ENCODE measurements at regions not wholly inside any gene's neighbourhood (a gene's known extent, or its start where the extent isn't known, plus 50 kb on each side); places are given as distances from the start of the nearest gene placed in this dataset.

DNA sequence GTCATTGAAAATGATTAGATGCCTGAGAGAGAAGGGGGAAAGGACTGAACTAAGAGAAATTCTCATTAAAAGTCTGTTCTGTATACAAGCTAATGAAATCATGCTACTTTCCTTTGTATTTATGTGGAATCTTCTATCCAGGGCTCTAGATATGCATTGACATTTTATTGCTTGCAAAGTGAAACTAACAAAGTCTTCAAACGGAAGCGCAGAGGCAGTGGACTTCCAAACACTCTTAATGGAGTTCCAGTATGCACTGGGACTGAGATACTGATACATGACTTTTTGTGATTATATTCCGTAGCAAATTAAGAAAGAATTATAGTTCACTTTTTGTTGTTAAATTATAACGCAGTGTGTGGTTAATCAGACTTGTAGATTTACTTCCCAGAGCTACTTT, 166.8 kb upstream of the TBX20 start:
- peaks cover 5% of the 10 kb centered on the region for H3K9me3 Mint-ChIP-seq (ENCODE audit: low read depth)
- DNase-seq (ENCODE audit: low spot score, unreplicated experiment), result no peak
- no peak overlapping the region for H3K27ac Mint-ChIP-seq
- H3K4me3 Mint-ChIP-seq (ENCODE audit: low read depth), result no peak overlapping the region
- no peaks in the 10 kb centered on the region for H3K36me3 Mint-ChIP-seq (ENCODE audit: insufficient read depth)
- TF ChIP-seq, protein P1, sequence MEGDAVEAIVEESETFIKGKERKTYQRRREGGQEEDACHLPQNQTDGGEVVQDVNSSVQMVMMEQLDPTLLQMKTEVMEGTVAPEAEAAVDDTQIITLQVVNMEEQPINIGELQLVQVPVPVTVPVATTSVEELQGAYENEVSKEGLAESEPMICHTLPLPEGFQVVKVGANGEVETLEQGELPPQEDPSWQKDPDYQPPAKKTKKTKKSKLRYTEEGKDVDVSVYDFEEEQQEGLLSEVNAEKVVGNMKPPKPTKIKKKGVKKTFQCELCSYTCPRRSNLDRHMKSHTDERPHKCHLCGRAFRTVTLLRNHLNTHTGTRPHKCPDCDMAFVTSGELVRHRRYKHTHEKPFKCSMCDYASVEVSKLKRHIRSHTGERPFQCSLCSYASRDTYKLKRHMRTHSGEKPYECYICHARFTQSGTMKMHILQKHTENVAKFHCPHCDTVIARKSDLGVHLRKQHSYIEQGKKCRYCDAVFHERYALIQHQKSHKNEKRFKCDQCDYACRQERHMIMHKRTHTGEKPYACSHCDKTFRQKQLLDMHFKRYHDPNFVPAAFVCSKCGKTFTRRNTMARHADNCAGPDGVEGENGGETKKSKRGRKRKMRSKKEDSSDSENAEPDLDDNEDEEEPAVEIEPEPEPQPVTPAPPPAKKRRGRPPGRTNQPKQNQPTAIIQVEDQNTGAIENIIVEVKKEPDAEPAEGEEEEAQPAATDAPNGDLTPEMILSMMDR (IDR thresholded peaks at IDR 0.05; ENCODE audit: unreplicated experiment), result no peak
- H3K27me3 Mint-ChIP-seq, result peaks cover 10% of the 10 kb centered on the region
- no peaks in the 10 kb centered on the region for H3K4me1 Mint-ChIP-seq (ENCODE audit: low read depth)

DNA sequence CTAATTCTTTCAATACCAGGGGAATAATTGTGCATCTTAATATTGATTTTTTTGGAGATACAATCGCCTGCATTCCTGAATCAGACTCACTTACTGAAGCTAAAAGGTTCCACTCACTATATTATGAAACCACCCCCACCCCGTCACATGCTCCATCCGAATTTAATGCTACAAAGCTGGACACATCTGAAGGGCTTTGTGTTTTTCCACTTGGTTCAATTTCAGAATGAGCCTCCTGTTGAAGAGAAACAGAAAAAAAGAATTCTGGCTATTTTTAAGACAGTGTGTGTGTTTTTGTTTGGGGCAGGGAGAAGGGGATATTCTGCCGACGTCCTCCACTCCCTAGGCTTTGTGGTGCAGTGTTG, 165.5 kb upstream of the TBX20 start:
- peaks cover 2% of the 10 kb centered on the region for H3K9me3 Mint-ChIP-seq (ENCODE audit: low read depth)
- H3K36me3 Mint-ChIP-seq (ENCODE audit: insufficient read depth), result no peaks in the 10 kb centered on the region
- DNase-seq (ENCODE audit: low spot score, unreplicated experiment), result no peak
- no peak overlapping the region for H3K4me3 Mint-ChIP-seq (ENCODE audit: low read depth)
- H3K27me3 Mint-ChIP-seq, result peaks cover 10% of the 10 kb centered on the region
- TF ChIP-seq, protein P1 (IDR thresholded peaks at IDR 0.05; ENCODE audit: unreplicated experiment), result no peak
- no peak overlapping the region for H3K27ac Mint-ChIP-seq
- H3K4me1 Mint-ChIP-seq (ENCODE audit: low read depth), result no peaks in the 10 kb centered on the region

DNA sequence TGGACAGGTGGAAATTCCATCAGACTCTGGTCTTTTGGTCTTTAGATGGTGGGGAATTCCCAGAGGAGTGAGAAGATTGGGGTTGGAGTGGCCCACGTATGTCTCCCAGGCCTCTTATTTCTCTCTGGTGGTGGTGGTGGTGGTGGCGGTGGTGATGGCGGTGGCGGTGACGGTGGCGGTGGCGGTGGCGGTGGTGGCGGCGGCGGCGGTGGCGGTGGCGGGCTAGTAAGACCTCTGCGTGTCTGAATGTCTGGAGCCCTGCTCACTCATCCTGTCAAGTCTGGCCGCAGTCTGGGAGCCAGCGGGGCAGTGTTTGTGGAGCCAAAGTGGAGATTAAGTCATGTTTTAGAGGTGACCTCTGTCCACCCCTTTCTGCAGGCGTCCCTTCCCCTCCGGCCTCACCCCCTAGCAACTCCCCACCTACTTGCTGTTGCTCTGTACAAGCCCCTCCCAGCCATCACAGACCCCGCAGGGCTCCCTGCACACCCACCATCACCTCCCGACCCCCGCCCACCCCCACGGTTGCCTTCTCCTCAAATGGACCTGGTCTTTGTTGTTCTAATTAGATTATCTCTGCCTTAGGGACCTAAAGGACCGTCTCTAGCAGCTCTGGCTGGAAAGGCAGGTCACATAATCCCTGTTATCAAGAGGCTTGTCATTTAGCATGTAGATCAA, 165.0 kb upstream of the TBX20 start:
- TF ChIP-seq, protein P1 (IDR thresholded peaks at IDR 0.05; ENCODE audit: unreplicated experiment), result no peak
- DNase-seq (ENCODE audit: low spot score, unreplicated experiment), result no peak
- peaks cover 11% of the 10 kb centered on the region for H3K27me3 Mint-ChIP-seq
- no peaks in the 10 kb centered on the region for H3K9me3 Mint-ChIP-seq (ENCODE audit: low read depth)
- no peak overlapping the region for H3K27ac Mint-ChIP-seq
- no peak overlapping the region for H3K4me3 Mint-ChIP-seq (ENCODE audit: low read depth)
- no peaks in the 10 kb centered on the region for H3K4me1 Mint-ChIP-seq (ENCODE audit: low read depth)
- no peaks in the 10 kb centered on the region for H3K36me3 Mint-ChIP-seq (ENCODE audit: insufficient read depth)

DNA sequence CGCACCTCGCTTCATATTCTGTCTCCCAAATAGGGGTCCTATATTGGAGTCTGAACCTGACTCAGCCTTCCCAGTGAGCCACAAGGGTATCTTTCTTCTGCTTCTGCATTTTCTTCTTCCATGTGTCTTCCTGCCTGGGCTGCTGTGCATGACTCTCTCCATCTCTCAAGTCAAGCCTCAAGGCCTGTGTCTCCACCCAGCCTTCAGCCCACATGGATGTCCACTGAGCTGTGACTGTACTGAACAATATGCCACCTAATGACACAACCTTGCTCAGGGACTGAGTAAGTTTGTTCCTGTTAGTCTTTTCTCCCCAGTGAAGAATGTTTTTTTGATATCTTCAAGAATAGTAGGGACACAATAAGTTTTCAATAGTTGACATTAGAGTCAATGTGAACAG, 162.7 kb upstream of the TBX20 start:
- H3K27me3 Mint-ChIP-seq, result peaks cover 22% of the 10 kb centered on the region
- DNase-seq (ENCODE audit: low spot score, unreplicated experiment), result no peak
- H3K36me3 Mint-ChIP-seq (ENCODE audit: insufficient read depth), result no peaks in the 10 kb centered on the region
- no peak overlapping the region for H3K4me3 Mint-ChIP-seq (ENCODE audit: low read depth)
- H3K4me1 Mint-ChIP-seq (ENCODE audit: low read depth), result no peaks in the 10 kb centered on the region
- no peak overlapping the region for H3K27ac Mint-ChIP-seq
- TF ChIP-seq, protein P1 (IDR thresholded peaks at IDR 0.05; ENCODE audit: unreplicated experiment), result no peak
- H3K9me3 Mint-ChIP-seq (ENCODE audit: low read depth), result no peaks in the 10 kb centered on the region

DNA sequence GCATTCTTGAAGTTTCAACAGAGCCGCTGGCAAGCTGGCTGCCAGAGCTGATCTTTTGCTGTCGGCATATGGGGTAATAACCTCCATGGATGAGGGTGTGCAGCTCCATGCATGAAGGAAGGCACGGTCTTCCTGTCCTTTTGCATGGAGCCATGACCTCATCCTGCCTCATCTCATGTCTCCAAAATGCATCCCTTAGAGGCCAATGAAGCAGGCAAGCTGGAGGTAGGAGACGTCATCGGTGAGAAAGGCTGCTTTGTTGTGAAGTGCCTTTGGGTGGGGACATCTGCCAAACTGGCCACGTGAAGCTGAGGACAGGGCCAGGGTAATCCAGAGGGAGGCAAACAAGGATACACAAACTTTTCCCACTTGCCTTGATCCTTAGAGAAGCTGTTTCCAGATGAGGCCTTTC, 161.5 kb upstream of the TBX20 start:
- Mint-ChIP-seq H3K4me3 (ENCODE audit: low read depth) (no peak overlapping the region), H3K36me3 (ENCODE audit: insufficient read depth) (no peaks in the 10 kb centered on the region), H3K27me3 (peaks cover 25% of the 10 kb centered on the region), H3K9me3 (ENCODE audit: low read depth) (no peaks in the 10 kb centered on the region), H3K4me1 (ENCODE audit: low read depth) (no peaks in the 10 kb centered on the region), H3K27ac (no peak overlapping the region)
- TF ChIP-seq, protein P1 (IDR thresholded peaks at IDR 0.05; ENCODE audit: unreplicated experiment), result no peak
- DNase-seq (ENCODE audit: low spot score, unreplicated experiment), result no peak

Measured in progenitor cell of endocrine pancreas (in vitro differentiated cells).